ENCODE measurements at regions not wholly inside any gene's neighbourhood (a gene's known extent, or its start where the extent isn't known, plus 50 kb on each side); places are given as distances from the start of the nearest gene placed in this dataset.

- WGBS, 2 donors, result 78 to 80% methylated on average over 7 to 11 of the region's 11 CpGs
- no peak overlapping the region for H3K4me3 ChIP-seq
- intact Hi-C loops (cut with DNase I; ENCODE audit: low total_unique reads), result no loop called here
- no peaks in the 10 kb centered on the region for H3K9me3 ChIP-seq
- peaks cover 5% of the 10 kb centered on the region for H3K4me1 ChIP-seq
- no peaks in the 10 kb centered on the region for H3K36me3 ChIP-seq (ENCODE audit: low read depth, missing control alignments)
- no peak for TF ChIP-seq POLR2A (IDR thresholded peaks at IDR 0.05)
- no peak for TF ChIP-seq CTCF (IDR thresholded peaks at IDR 0.05)
- no peak overlapping the region for H3K27ac ChIP-seq
- DNase-seq, result peak; percentile 9
- H3K27me3 ChIP-seq, result no peaks in the 10 kb centered on the region
Observed at GRCh38 chr5:135238622-135239452, 160.2 kb downstream of the MACROH2A1 start.

DNA sequence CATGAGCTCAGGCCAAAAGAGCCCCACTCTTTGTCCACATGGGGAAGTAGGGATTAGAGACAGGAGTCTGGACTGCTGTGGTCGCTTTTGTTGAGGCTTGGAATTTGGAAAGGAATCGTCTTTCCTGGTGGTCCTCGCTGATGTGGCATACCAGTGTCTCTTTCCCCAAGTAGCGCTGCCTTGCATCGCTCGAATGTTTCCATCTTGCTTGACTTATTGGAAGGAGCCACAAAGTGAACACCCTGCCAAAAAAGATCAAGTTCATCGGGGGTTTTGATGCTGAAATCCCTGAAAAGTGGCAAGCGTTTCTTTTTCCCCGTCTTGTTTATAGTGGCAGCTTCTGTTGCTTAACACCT lies 161.3 kb downstream of the MACROH2A1 start:
- H3K4me1 ChIP-seq, result peaks cover 5% of the 10 kb centered on the region
- H3K27me3 ChIP-seq, result no peaks in the 10 kb centered on the region
- 80 to 82% methylated on average over 9 of the region's 9 CpGs for WGBS, 2 donors
- H3K9me3 ChIP-seq, result no peaks in the 10 kb centered on the region
- H3K27ac ChIP-seq, result no peak overlapping the region
- TF ChIP-seq CTCF (IDR thresholded peaks at IDR 0.05), result no peak
- no peak for TF ChIP-seq POLR2A (IDR thresholded peaks at IDR 0.05)
- H3K36me3 ChIP-seq (ENCODE audit: low read depth, missing control alignments), result no peaks in the 10 kb centered on the region
- H3K4me3 ChIP-seq, result no peak overlapping the region
- DNase-seq, result no peak
- intact Hi-C loops (cut with DNase I; ENCODE audit: low total_unique reads), result no loop called here

DNA sequence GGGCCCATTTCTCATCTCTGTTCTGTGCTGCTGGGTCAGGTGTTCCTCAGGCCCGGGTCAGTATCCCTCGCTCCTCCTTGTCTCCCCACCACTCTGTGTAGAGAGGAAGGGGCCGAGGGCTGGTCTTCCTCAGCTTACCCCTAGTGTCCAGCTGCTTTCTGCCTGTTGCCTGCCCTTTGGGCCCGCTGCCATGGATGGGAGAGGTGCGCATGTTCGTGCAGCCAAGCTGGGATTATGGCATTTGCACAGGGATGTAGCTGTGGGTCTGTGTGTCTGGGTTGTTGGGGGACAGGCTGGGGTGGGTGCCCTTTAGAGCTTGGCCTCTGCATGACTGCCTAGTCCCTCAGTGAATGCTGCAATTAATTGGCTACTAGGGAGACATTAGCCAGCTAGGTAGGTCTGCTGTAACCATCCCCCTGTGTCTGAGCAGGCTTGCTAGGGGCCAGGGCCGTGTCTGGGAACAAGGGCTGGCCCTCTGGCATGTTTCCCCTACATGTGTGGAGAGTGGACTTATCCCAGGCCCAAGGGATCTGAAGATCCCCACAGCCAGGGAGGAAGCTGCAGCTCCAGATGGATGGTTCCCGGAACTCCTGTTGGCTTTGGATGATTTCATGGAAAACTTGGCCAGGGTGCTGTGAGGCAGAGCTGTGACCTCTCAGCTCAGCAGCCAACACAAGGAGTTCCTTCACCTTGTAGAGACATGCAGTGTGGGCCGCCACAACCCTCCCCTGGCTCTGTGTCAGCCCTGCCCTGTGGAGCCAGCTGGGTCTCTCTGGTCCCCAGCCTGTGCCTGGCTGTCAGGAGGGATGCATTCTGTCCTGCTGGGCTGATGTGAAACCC lies 161.9 kb downstream of the MACROH2A1 start:
- WGBS, 2 donors, result 61 to 76% methylated on average over 5 to 9 of the region's 9 CpGs
- no peak for TF ChIP-seq CTCF (IDR thresholded peaks at IDR 0.05)
- TF ChIP-seq POLR2A (IDR thresholded peaks at IDR 0.05), result no peak
- H3K27me3 ChIP-seq, result no peaks in the 10 kb centered on the region
- H3K36me3 ChIP-seq (ENCODE audit: low read depth, missing control alignments), result no peaks in the 10 kb centered on the region
- H3K4me1 ChIP-seq, result peaks cover 5% of the 10 kb centered on the region
- peak; percentile 27 for DNase-seq
- intact Hi-C loops (cut with DNase I; ENCODE audit: low total_unique reads), result no loop called here
- H3K9me3 ChIP-seq, result no peaks in the 10 kb centered on the region
- no peak overlapping the region for H3K27ac ChIP-seq
- no peak overlapping the region for H3K4me3 ChIP-seq

GRCh38 chr5:135236228-135236907 lies 162.7 kb downstream of the MACROH2A1 start:
- no peak for TF ChIP-seq POLR2A (IDR thresholded peaks at IDR 0.05)
- TF ChIP-seq CTCF (IDR thresholded peaks at IDR 0.05), result no peak
- Histone ChIP-seq H3K4me1 (peaks cover 5% of the 10 kb centered on the region), H3K9me3 (no peaks in the 10 kb centered on the region), H3K27ac (no peak overlapping the region), H3K4me3 (no peak overlapping the region), H3K36me3 (ENCODE audit: low read depth, missing control alignments) (no peaks in the 10 kb centered on the region), H3K27me3 (no peaks in the 10 kb centered on the region)
- peak; percentile 7 for DNase-seq
- intact Hi-C loops (cut with DNase I; ENCODE audit: low total_unique reads), result no loop called here
- WGBS, 2 donors, result 74 to 78% methylated on average over 11 of the region's 11 CpGs

Data from testis (tissue), 2 donors.